Muscle layer of duodenum (tissue), 2 donors: ENCODE measurements at regions not wholly inside any gene's neighbourhood (a gene's known extent, or its start where the extent isn't known, plus 50 kb on each side); places are given as distances from the start of the nearest gene placed in this dataset.

Experiments used
- H3K27ac ChIP-seq: one replicate; pipeline ENCODE4 v1.7.0; 2013; ENCODE audit warnings: mild to moderate bottlenecking, low read length
- H3K27me3 ChIP-seq: one replicate; pipeline ENCODE4 v1.7.0; 2013; ENCODE audit warnings: low read depth, mild to moderate bottlenecking, control low read depth, low read length
- H3K36me3 ChIP-seq, 2 donors: one replicate each; pipeline ENCODE4 v1.7.0; 2013; ENCODE audit warnings: low read length in 2 of 2, control low read depth in 1 of 2, mild to moderate bottlenecking in 1 of 2; ENCODE audit not compliant: insufficient read depth in 2 of 2, control insufficient read depth in 1 of 2
- H3K4me1 ChIP-seq, 2 donors: one replicate each; pipeline ENCODE4 v1.7.0; 2013; ENCODE audit warnings: low read length in 2 of 2, mild to moderate bottlenecking in 2 of 2, control low read depth in 1 of 2, moderate library complexity in 1 of 2; ENCODE audit not compliant: insufficient read depth in 2 of 2, control insufficient read depth in 1 of 2
- H3K4me3 ChIP-seq, 2 donors: one replicate each; pipeline ENCODE4 v1.7.0; 2013; ENCODE audit warnings: low read length in 2 of 2, low read depth in 1 of 2, mild to moderate bottlenecking in 1 of 2
- H3K9me3 ChIP-seq, 2 donors: one replicate each; pipeline ENCODE4 v1.7.0; 2013; ENCODE audit warnings: low read length in 2 of 2, control low read depth in 1 of 2, mild to moderate bottlenecking in 1 of 2; ENCODE audit not compliant: control insufficient read depth in 1 of 2
- donor health status: healthy.

GRCh38 chr6:156509496-156509895 is 267.7 kb upstream of the ARID1B start:
- H3K9me3 ChIP-seq: no peaks in the 10 kb centered on the region
- H3K27me3 ChIP-seq: no peaks in the 10 kb centered on the region
- H3K4me1 ChIP-seq: no peaks in the 10 kb centered on the region
- H3K36me3 ChIP-seq: no peaks in the 10 kb centered on the region
- no peak overlapping the region for H3K27ac ChIP-seq
- no peak overlapping the region for H3K4me3 ChIP-seq

GRCh38 chr6:156508923-156509322 is 268.3 kb upstream of the ARID1B start:
- no peaks in the 10 kb centered on the region for H3K4me1 ChIP-seq
- H3K27ac ChIP-seq: no peak overlapping the region
- H3K9me3 ChIP-seq: no peaks in the 10 kb centered on the region
- H3K27me3 ChIP-seq: no peaks in the 10 kb centered on the region
- H3K4me3 ChIP-seq: no peak overlapping the region
- no peaks in the 10 kb centered on the region for H3K36me3 ChIP-seq

- Histone ChIP-seq H3K27ac (no peak overlapping the region), H3K36me3 (no peaks in the 10 kb centered on the region), H3K4me1 (no peaks in the 10 kb centered on the region), H3K4me3 (no peak overlapping the region), H3K27me3 (no peaks in the 10 kb centered on the region), H3K9me3 (no peaks in the 10 kb centered on the region)
Observed at GRCh38 chr6:156508126-156508525, 269.1 kb upstream of the ARID1B start.

DNA sequence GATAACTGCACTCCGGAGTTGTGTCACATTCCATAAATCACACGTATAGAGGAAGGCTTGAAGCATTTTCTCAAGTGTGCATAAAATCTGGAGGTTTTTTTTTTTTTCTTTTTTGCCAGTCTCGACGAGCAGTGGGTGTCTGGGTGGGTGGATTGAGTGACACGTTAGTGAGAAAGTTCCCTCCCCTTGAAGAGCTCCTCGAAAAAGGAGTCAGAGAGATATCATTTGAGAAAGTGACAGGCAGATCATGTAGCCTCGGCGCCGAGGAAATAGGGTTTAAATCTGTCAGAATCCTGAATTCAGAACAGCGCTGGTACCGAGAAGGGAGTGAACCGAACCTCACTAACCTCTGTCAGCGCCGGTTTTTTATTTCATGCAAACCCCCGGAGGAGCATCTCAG is 269.5 kb upstream of the ARID1B start:
- no peaks in the 10 kb centered on the region for H3K4me1 ChIP-seq
- no peak overlapping the region for H3K27ac ChIP-seq
- no peak overlapping the region for H3K4me3 ChIP-seq
- H3K9me3 ChIP-seq: no peaks in the 10 kb centered on the region
- no peaks in the 10 kb centered on the region for H3K36me3 ChIP-seq
- no peaks in the 10 kb centered on the region for H3K27me3 ChIP-seq

DNA sequence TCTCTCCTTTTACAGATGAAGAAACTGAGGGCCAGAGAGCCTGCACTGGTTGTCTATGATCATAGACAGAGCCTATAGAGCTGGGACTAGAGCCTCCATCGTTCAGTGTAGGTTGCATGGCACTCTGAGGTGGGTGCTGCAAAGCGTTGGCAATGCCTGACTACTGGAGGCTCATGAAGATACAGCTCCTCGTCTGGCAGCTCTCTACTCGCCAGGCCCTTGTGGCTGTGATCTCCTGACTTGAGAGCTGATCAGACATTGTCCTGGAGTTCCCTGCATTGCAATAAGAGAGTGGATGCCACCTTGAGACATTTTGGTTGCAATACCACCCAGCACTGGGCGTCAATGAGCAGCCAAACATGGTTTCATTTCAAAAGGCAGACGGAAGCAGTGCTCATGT is 270.1 kb upstream of the ARID1B start:
- Histone ChIP-seq H3K9me3 (no peaks in the 10 kb centered on the region), H3K27ac (no peak overlapping the region), H3K4me1 (no peaks in the 10 kb centered on the region), H3K36me3 (no peaks in the 10 kb centered on the region), H3K4me3 (no peak overlapping the region), H3K27me3 (no peaks in the 10 kb centered on the region)

GRCh38 chr6:156502969-156503504 is 274.1 kb upstream of the ARID1B start:
- Histone ChIP-seq H3K36me3 (no peaks in the 10 kb centered on the region), H3K9me3 (no peaks in the 10 kb centered on the region), H3K4me1 (no peaks in the 10 kb centered on the region), H3K27me3 (no peaks in the 10 kb centered on the region), H3K27ac (no peak overlapping the region), H3K4me3 (no peak overlapping the region)

- Histone ChIP-seq H3K27ac (no peak overlapping the region), H3K27me3 (no peaks in the 10 kb centered on the region), H3K4me3 (no peak overlapping the region), H3K4me1 (no peaks in the 10 kb centered on the region), H3K36me3 (no peaks in the 10 kb centered on the region), H3K9me3 (no peaks in the 10 kb centered on the region)
Observed at GRCh38 chr6:156497618-156498017, 279.6 kb upstream of the ARID1B start.

DNA sequence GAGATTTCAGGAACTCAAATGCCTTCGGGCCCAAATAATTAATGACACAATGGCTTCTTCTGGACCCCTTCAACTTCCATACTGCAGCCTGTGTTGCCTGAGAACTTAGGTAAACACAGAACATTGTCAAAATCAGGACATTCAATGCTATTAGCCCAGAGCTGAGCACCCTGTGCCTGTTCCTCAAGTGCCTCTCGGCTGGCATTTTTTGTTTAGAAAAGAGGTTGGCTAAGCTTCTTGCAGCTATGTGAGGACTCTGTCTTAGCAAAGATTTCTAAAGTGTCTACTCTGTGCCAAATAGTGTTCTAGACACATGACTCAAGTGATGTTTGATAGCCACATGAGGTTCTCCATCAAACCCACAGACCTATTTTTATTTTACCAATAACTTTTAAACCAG is 289.3 kb upstream of the ARID1B start:
- no peaks in the 10 kb centered on the region for H3K27me3 ChIP-seq
- H3K36me3 ChIP-seq: no peaks in the 10 kb centered on the region
- H3K9me3 ChIP-seq: no peaks in the 10 kb centered on the region
- no peak overlapping the region for H3K4me3 ChIP-seq
- H3K27ac ChIP-seq: no peak overlapping the region
- no peaks in the 10 kb centered on the region for H3K4me1 ChIP-seq

DNA sequence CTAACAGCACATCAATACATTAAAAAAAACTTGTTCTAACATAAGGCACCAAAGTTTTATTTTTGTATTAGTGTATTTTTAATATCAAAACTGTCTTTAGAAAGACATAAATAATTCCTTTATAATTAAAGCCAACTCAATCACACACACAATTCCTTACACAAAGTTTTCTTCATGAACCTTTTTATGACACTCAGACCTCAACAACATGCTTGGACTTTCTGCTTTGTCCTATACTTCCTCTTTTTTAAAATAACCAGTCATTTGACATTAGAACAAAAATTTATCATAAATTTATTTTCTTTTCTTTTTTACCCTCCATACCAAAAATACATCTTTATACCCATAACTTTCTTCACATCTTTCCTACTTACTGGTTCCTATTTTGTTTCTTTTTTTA is 292.0 kb upstream of the ARID1B start:
- no peaks in the 10 kb centered on the region for H3K9me3 ChIP-seq
- H3K4me1 ChIP-seq: no peaks in the 10 kb centered on the region
- H3K27me3 ChIP-seq: no peaks in the 10 kb centered on the region
- no peak overlapping the region for H3K27ac ChIP-seq
- H3K4me3 ChIP-seq: no peak overlapping the region
- no peaks in the 10 kb centered on the region for H3K36me3 ChIP-seq

DNA sequence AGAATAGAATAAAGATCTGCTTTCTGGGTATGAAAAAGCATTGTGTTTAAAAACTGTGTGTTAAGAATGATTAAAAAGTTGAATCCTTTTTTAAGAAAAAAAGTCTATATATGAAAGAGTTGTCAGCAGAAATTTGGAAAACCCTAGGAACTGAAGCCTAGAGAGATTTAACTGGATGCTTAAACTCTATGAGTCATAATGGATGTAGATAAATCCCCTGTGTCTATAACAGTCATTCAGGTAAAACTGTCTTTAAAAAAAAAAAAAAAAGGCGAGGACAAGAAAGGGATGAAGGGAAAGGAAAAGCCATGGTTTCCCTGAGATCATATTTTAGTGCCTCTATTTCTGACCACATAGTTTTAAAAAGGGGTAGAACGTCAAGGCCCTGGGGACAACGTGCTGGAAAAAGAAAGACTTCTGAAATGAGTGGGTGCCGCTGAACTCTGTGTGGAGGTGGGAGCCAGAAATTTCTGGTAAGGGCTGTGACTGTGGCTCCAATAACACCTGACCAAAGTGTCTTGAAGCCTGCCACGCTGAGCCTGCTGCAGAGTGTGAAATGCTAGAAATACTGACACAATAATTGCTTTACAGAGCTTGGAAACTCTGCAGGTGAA is 302.6 kb upstream of the ARID1B start:
- Histone ChIP-seq H3K27ac (no peak overlapping the region), H3K36me3 (no peaks in the 10 kb centered on the region), H3K4me3 (no peak overlapping the region), H3K4me1 (no peaks in the 10 kb centered on the region), H3K9me3 (no peaks in the 10 kb centered on the region), H3K27me3 (no peaks in the 10 kb centered on the region)

- no peaks in the 10 kb centered on the region for H3K9me3 ChIP-seq
- no peaks in the 10 kb centered on the region for H3K27me3 ChIP-seq
- H3K36me3 ChIP-seq: no peaks in the 10 kb centered on the region
- H3K4me1 ChIP-seq: no peaks in the 10 kb centered on the region
- H3K27ac ChIP-seq: no peak overlapping the region
- no peak overlapping the region for H3K4me3 ChIP-seq
Observed at GRCh38 chr6:156471000-156471399, 306.2 kb upstream of the ARID1B start.
